Activated naive CD4-positive, alpha-beta T cell treated with anti-CD3 and anti-CD28 coated beads, Interleukin-2, amount 50 U/mL, for 72 hours (primary cell): ENCODE measurements at regions not wholly inside any gene's neighbourhood (a gene's known extent, or its start where the extent isn't known, plus 50 kb on each side); places are given as distances from the start of the nearest gene placed in this dataset.
A peak's percentile ranks its signal among the peaks of the same experiment; 100 is the strongest.

ENCODE experiments used
- ATAC-seq, 2 donors: fragments of 150-1000 bp; cut with Tn5 transposase; 2 replicates each; pipeline ENCODE4 v1.10.0; 2021; ENCODE audit warnings: mild to moderate bottlenecking in 2 of 2, moderate library complexity in 2 of 2
- DNase-seq, 2 donors: peaks; one replicate each; pipeline ENCODE4 v3.0.0; 2021 to 2022; ENCODE audit warnings: low spot score in 2 of 2
- H3K27ac Mint-ChIP-seq, 2 donors: one replicate each; pipeline ENCODE4 v1.8.0; 2022; ENCODE audit warnings: mild to moderate bottlenecking in 2 of 2, mixed read lengths in 2 of 2
- H3K36me3 Mint-ChIP-seq, 2 donors: one replicate each; pipeline ENCODE4 v1.8.0; 2022; ENCODE audit warnings: mixed read lengths in 2 of 2
- H3K9me3 Mint-ChIP-seq, 2 donors: one replicate each; pipeline ENCODE4 v1.8.0; 2022; ENCODE audit warnings: mixed read lengths in 2 of 2

DNA sequence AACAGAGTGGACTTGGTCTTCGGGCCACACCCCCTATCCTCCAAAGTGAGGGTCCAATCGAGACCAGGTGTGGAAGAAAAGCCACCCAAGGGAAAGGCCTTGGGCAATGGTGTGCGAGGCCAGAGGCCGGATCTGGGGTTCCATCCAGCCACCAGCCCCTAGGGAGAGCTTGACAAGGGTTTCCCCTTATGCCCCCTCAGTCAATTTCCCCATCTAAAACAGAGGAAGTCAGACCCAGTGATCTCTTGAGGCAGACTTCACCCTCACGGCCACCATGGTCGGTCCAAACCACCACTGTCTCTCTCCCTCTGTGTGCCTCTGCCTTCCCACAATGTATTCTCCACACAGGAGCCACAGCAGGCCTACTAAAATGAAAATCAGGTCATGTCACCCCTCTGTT lies 82.9 kb downstream of the C5orf15 start:
- ATAC-seq (no peak), DNase-seq (no peak)
- H3K27ac Mint-ChIP-seq, result peak overlapping the region in 1 of 2 donors; percentile 25
- H3K9me3 Mint-ChIP-seq, result no peaks in the 10 kb centered on the region
- H3K36me3 Mint-ChIP-seq, result no peaks in the 10 kb centered on the region

DNA sequence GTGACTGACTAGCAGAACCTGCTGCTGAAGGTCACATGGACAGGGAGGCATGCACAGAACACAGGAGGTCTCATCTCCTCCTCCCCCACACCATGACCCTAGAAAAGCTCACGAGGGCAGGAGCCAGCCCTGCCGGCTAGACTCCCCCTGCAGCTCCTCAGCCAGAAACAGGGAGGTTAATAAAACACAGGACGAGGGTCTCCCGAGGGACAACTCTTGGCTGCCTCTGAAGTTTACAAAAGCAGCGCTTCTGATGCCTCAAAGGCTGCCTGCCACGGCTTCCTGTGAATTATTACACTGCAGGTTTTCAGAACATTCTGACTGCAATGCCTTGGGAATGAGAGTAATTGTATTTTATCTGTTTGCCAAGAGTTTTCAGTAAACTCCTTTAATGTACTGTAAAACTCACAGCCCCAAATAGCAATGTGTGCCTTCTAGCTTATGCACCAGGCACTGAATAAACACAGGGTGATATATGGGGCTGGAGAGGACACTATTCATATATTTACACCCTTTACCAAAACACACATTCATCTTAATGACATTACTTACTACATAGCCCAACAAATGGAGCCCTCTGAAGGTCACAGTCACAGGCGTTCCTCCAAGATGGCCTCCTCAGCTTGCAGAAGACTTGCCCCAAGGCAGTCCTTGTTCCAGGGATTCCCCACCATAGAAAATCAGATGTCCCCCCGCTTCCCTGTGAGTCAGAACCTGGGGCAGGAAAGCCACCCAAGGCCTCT lies 83.7 kb downstream of the C5orf15 start:
- Mint-ChIP-seq H3K36me3 (no peaks in the 10 kb centered on the region), H3K9me3 (no peaks in the 10 kb centered on the region), H3K27ac (no peak overlapping the region)
- ATAC-seq (no peak), DNase-seq (no peak)

DNA sequence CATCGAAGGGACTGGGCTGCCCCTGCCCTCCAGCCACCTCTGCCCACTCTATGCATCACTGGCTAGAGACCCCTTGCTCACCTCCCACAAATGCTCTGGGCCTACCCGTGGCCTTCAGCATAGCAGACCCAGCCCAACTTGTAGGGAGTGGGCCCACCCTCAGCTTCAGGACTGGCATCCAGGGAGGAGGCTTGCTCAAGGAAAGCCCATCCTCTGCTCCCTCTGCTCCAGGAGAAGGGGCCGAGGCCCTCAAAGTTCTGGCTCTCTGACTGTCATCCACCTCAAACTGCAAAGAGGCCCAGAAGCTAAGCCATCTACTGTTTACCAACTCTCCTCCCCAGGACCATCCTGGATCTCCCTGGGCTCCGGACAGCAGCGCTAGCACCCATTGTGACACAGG lies 84.5 kb downstream of the C5orf15 start:
- no peak for ATAC-seq
- H3K27ac Mint-ChIP-seq, result no peak overlapping the region
- no peaks in the 10 kb centered on the region for H3K9me3 Mint-ChIP-seq
- DNase-seq, result no peak
- H3K36me3 Mint-ChIP-seq, result no peaks in the 10 kb centered on the region

DNA sequence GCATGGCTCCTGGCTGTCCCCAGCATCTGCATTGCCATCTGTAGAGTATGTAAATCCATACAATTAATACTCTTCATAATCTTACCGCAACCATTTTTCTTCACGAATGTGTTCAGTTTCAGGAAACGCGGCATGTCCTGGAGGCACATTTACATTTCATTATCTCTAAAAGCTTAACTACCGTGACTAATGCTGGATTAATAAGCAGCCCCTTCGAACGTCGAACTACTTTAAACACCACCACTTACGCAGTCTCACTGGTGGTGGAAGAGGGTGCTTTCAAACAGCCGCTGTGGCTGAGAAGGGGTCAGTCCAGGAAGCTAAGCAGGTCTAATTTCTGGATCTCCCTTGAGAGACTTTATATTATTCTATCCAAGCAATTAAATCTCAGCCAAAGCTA lies 85.6 kb downstream of the C5orf15 start:
- no peak for ATAC-seq
- H3K27ac Mint-ChIP-seq, result no peak overlapping the region

DNA sequence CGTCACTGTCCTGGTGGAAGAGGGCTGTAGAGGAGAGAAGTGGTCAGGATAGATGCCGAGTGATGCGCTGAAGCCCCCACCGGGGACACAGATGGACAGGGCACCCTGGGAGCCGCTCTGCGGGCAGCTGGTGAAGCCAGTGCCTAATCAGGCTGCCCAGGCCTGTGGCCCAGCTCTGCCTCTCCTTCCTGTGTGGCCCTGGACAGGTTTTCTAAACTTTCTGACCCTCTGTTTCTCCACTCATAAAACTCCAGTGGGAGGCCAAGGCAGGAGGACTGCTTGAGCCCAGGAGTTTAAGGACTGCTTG lies 86.1 kb downstream of the C5orf15 start:
- DNase-seq (no peak), ATAC-seq (no peak)
- H3K27ac Mint-ChIP-seq, result peak overlapping the region in 1 of 2 donors; percentile 44
- no peaks in the 10 kb centered on the region for H3K36me3 Mint-ChIP-seq
- no peaks in the 10 kb centered on the region for H3K9me3 Mint-ChIP-seq

More for the DNA sequence above, 85.6 kb downstream of the C5orf15 start:
- no peak for DNase-seq
- Mint-ChIP-seq H3K9me3 (no peaks in the 10 kb centered on the region), H3K36me3 (no peaks in the 10 kb centered on the region)

DNA sequence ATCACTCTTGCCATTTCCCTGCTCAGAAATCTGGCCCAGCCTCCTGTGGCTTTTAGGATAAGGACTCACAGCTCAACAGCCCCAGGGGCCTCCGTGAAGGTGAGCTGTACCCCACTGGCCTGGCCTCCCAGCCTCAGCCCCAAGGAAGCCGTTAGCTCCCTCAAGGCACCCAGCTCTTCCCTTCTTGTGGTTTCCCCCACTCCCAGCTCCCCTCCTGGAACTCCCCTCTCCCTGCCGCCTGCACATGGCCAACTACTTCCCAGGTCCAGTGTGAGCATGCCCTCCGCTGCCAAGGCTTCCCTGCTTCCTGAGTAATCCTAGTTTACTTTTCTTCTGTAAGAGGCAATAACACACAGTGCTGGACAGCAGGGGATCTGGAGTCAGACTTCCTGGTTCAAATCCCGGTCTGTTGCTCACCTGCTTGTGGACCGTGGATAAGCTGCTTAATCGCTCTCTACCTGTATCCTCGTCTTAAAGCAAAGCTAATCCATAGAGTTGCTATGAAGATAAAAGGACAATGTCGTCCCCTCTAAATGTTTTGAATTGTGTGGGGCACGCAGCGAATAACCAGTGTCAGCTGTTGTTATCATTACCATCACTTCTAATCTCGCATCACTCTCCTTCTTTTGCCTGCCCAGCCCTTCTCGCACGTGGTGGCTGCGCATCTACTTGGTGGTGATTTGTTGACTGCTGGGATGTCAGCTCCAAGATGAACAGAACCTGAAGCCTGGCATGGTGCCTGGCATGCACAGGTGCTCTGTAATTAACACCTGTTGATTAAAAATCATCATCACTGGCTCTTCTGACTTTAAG lies 86.6 kb downstream of the C5orf15 start:
- H3K9me3 Mint-ChIP-seq, result no peaks in the 10 kb centered on the region
- ATAC-seq, result no peak
- no peak for DNase-seq
- no peaks in the 10 kb centered on the region for H3K36me3 Mint-ChIP-seq
- H3K27ac Mint-ChIP-seq, result peak overlapping the region in 1 of 2 donors; percentile 44

DNA sequence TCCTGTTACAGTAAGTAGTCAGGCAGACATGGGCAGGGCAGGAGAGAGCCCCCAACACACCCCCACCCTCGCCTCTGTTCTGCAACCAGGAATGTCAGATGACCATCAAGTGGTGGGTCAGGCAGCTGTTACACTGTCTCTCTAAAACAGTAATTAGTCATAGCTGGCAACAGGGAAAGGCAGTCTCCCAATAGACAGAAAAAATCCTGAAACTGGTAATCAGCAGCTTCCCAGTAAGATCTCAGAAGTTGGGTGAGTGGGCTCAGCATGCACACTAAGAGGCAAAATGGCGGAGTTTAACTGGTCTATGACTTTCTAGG lies 90.2 kb downstream of the C5orf15 start:
- H3K9me3 Mint-ChIP-seq, result peaks cover 3 to 10% of the 10 kb centered on the region in 2 donors
- DNase-seq (no peak), ATAC-seq (no peak)
- H3K27ac Mint-ChIP-seq, result no peak overlapping the region
- H3K36me3 Mint-ChIP-seq, result peaks cover 0 to 18% of the 10 kb centered on the region in 2 donors

DNA sequence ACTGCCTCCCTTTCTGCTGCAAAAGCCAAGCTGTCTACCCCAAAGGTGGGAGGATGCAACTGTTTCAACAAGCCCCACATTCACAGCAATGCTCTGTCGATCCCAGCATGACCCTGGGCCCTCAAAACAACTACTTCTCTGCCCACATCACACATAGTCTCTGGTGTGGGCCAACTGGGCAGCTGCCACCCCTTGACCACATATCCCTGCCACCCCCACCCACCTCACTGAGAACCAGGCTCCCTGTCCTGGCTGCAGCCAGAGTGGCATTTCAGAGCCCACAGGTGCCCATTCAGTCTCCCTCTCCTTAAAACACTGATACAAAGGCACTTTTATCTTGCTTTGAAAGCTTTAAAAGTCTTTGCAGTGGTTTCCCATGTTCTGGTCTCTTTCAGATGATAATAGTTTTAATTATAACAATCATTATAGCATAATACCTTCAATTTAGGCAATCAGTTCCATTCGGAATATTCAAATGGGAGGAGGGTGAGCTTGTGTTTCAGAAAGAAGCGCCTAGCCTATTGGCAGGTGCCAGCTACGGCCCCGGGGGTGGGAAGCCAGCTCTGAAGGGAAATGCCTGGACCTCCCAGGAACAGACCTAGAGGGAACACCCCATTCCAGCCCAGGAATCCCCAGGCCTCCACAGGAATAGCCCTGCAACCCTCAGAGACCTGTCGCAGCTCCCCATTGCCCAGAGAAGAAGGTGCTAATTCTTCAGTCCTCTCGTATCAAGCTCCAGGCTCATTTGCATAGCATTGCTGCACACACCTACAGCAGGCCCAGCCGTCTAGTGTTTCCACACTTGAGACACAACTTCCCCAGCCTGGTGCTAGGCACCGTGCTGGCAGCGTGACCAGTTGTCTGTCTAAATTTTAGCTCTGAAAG lies 90.8 kb downstream of the C5orf15 start:
- ATAC-seq, result no peak
- H3K9me3 Mint-ChIP-seq, result peaks cover 3 to 10% of the 10 kb centered on the region in 2 donors
- H3K27ac Mint-ChIP-seq, result no peak overlapping the region
- H3K36me3 Mint-ChIP-seq, result peaks cover 0 to 24% of the 10 kb centered on the region in 2 donors
- no peak for DNase-seq

DNA sequence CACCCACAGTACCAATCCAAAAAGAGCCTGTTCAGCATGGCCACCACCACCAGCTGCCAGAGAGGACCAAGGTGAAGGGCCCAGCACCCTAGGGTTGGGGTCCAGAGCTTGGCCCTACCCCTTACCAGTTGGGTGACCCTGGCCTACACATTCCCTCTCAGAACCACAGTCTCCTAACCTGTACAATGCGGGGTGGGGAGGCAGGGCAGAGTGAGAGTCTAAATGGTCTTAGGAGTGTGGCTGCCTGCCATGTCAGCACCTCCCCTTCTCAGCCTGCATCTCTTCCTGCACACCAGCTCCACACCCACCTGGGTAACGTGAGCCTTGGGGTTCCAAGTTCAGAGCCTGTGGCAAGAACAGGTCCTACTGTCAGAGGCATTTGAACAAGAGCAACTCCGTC lies 92.2 kb downstream of the C5orf15 start:
- ATAC-seq, result no peak
- H3K9me3 Mint-ChIP-seq, result peaks cover 3 to 17% of the 10 kb centered on the region in 2 donors

DNA sequence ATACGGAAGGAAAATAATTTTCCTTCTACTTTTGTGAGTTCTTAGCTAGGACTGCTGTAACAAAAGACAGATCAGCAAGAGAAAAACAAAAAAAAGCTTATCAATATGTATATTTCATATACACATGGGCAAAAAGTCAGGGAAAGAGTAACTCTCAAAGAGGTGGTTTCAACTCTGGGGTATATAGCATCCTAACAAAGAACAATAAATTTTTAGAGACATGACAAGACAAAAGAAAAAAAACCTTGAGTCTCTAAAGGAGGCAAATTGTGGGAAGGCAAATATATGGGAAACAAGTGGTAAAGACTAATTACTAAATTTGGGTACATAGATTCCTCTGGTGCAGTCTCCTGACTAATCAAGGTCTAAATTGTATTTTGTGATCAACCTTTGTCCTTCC lies 93.2 kb downstream of the C5orf15 start:
- DNase-seq (no peak), ATAC-seq (no peak)
- Mint-ChIP-seq H3K27ac (peak overlapping the region in 1 of 2 donors; percentile 17), H3K36me3 (peaks cover 0 to 35% of the 10 kb centered on the region in 2 donors), H3K9me3 (peaks cover 3 to 17% of the 10 kb centered on the region in 2 donors)

More for the DNA sequence above, 92.2 kb downstream of the C5orf15 start:
- no peak overlapping the region for H3K27ac Mint-ChIP-seq
- peaks cover 0 to 35% of the 10 kb centered on the region in 2 donors for H3K36me3 Mint-ChIP-seq
- DNase-seq, result no peak

DNA sequence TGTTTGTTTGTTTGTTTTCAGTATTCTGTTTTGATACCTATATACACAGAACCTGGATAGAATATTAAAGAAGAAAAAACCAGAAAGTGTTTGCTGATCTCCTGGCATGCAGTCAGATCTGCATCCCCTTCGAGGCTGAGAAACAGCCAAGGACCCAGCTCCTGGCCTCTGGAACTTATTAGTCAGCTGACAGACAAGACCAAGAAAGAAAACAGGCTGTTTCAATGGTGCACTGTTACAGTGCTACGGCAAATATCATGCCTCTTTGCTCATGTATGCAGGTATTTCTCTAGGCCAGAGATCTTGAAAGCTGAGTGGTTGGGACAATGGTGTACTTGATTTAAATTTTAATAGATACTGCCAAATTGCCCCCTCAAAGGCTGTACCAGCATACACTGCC lies 95.0 kb downstream of the C5orf15 start:
- Mint-ChIP-seq H3K9me3 (peaks cover 3 to 17% of the 10 kb centered on the region in 2 donors), H3K27ac (peak overlapping the region; percentile 17 to 82), H3K36me3 (peaks cover 0 to 35% of the 10 kb centered on the region in 2 donors)
- ATAC-seq (peak; percentile 12 to 53), DNase-seq (no peak)

DNA sequence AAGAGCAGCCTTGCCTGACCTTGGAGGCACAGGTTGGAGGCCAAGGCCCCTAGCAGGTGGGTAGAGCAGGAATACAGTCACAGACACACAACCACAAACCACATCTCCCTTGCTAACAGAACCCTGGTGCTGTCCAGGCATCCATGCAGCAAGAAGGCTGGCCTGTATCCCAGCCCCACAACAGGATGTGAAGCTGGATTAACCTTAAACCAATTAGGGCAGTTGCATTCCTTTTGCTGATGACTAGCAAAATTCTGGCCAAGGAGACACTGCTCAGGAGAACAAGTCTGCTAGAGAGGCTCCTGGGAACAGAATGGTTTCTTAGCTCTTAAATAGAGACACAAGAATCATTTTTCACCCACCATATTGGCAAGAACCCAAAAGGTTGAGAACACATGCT lies 97.8 kb downstream of the C5orf15 start:
- ATAC-seq, result no peak

DNA sequence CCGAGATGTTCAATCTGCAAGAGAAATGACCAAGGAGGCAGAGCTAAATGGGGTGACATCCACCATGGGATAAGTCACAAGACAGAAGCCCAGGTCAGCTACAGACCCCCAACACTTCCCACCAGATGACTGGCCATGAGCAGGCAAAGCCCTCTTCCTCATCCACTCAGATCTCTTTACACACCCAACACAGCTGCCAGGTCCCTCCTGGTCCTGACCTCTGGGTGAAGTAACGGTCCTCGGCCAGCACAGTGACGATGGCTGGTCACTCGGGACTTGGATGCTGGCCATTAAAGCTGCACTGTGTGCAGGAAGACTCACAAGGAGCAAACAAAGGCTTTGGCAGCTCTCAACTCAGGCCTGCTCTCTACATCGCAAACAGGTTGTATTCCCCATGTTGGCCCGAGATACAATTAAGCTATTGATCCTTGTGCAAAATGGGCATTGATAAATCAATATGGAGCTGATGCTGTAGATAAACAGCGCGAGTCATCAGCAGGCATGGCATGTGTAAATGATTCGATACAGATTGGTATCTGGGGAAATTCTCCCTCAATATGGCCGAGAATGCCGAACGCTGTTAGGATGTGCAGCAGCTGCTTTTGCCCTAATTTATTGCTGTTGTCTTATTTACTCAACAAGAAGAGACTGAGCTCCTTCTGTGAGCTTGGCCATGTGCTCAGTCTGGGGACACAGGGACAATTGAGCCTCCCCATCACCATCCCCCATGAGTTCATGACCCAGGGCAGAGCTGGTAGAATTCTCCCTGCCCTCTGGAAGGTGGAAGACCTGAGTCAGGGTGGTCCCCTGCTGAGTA lies 98.7 kb downstream of the C5orf15 start:
- peaks cover 0 to 22% of the 10 kb centered on the region in 2 donors for H3K36me3 Mint-ChIP-seq
- no peak for ATAC-seq

More for the DNA sequence above, 97.8 kb downstream of the C5orf15 start:
- Mint-ChIP-seq H3K27ac (peak overlapping the region; percentile 62 to 86), H3K9me3 (peaks cover 3 to 17% of the 10 kb centered on the region in 2 donors), H3K36me3 (peaks cover 0 to 31% of the 10 kb centered on the region in 2 donors)
- DNase-seq, result no peak

DNA sequence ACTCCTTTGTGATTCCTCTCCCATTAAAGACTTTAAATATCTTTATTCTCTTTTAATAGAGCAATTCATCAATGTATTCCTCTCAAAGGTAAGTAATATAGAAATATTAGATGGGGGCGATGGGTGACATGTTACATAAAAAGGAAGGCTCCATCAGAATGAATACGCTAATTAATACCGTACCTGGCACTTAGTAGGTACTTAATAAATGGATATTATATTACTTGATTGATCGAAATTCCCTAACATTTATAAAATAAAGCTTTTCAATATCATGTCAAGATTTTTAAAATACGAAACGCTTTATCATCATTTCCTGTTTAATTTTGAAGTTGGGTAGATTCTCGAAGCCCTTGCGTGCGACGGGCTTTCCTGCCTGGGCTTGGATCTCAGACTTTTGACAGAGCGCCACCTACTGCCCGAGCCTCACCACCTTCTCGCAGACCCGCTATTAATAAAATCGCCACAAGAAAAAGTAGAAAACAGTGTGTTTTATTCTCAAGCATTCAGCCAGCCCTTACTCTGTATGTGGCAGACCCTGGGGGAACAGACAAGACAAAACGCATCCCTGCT lies 99.4 kb downstream of the C5orf15 start:
- peak; percentile 58 to 65 for ATAC-seq

More for the DNA sequence above, 98.7 kb downstream of the C5orf15 start:
- no peak for DNase-seq
- Mint-ChIP-seq H3K27ac (peak overlapping the region in 1 of 2 donors; percentile 62), H3K9me3 (peaks cover under 1 to 7% of the 10 kb centered on the region in 2 donors)

DNA sequence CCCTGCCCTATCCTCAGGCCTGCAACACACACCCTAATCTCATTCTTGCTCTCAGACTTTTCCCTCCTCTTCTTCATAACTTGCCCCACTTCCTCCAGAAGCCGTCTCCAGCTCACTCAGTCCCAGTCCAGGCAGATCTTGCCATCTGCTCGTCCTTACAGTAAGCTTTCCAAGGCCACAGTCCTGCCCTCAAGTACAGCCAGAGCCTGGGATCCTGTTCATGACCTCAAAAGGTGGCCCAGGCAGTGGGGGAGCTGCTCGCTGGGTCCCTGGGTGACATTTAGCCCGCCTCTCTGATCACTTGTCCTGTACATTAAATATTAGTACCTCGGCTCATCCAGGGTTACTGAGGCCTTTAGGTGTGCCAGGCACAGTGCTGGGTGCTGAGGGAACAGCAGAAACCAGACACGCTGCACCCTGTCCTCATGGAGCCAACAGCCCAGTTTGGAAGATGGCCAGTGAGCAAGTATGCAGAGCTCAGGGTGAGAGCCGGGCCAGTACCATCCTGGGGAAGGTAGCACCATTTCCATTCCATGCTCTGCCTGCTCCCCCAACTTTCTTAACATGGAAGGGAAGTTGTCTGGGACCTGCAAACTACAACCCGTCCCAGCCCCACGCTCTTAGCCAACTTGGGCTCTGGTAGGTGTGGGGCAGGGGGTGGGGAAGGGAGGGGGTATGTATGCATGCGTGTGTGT lies 100.4 kb downstream of the C5orf15 start:
- Mint-ChIP-seq H3K36me3 (peaks cover 0 to 16% of the 10 kb centered on the region in 2 donors), H3K9me3 (peaks cover 0 to 7% of the 10 kb centered on the region in 2 donors), H3K27ac (peak overlapping the region in 1 of 2 donors; percentile 48)
- ATAC-seq (no peak), DNase-seq (no peak)

More for the DNA sequence above, 99.4 kb downstream of the C5orf15 start:
- Mint-ChIP-seq H3K9me3 (peaks cover 0 to 7% of the 10 kb centered on the region in 2 donors), H3K36me3 (peaks cover 0 to 20% of the 10 kb centered on the region in 2 donors), H3K27ac (peak overlapping the region; percentile 32 to 54)
- peak; percentile 71 to 77 for DNase-seq
